ENCODE measurements at regions not wholly inside any gene's neighbourhood (a gene's known extent, or its start where the extent isn't known, plus 50 kb on each side); places are given as distances from the start of the nearest gene placed in this dataset.
"Not testable (repeated sequence)": the region's sequence is repeated elsewhere in the genome, so short reads cannot be mapped to it uniquely, and the experiment has no call there.

DNA sequence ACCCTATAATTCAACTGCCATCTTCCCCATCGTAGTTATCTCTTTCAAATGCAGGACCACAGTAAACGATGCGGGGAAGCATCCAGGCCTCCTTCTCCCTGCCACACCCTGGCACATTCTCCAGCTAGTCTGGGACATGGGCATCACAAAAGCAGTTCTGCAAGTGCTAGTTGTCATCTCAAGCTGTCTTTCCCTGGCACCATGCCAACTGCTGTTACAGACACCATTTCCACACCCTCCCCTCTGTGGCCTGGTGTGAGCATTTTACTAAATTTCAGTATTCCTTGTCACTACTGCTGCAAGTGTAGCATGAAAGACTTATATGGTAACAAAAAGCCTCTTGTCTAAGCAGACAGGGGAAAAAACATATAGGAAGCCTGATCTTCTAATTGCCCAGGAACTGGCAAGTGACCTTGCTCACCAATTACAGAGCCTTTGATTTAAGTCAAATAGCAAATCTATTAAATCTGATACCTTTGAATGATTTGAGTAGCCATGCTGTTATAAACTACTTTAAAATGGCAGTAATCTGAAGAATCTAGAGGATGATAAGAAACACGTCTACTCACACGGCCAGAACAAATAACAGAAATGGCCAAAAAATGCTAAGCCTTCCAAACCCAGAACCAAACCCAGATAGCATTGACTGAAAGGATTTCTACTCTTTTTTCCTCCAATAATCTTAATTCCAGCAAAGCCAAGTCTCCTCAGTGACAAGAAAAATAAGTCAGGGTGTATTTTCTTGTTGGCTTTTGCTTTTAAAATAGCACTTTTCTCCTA, 179.0 kb downstream of the NUFIP1 start:
- no peak for DNase-seq

DNA sequence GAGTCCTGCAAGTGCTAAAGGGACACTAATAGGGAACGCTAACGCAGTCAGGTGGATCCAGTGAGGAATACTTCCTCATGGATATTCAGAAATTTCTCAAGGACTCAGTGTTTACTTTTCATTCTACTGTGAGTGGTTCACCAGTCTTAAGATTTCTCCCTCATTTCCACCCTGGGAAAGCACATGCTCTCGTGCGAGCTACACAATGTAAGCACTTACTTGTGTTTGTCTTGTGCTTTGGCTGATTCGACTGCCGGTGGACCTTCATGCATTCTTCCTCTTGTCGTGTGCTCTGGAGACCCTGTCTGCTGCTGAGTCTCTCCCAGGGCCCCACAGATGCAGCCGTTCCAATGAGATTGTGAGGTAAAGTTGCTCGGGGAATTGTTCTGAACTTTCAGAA, 180.1 kb downstream of the NUFIP1 start:
- no peak for DNase-seq

DNA sequence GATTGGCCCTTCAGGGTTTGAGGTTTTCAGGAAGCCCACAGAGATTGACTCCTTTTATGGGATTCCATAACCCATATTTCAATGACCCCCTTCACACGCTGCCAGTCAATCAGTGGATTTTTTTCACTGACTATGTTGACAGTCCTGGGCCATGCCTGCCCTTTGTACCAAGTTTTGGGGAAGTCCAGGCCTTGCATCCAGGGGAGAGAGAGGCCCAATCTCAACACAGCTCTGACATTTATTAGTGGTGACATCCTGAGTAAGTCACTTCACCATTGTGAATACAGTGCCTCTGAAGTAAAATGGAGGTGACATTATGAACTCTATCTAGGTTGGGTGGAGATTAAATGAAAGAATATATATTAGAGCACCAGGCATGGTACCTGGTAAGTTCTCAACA, 181.1 kb downstream of the NUFIP1 start:
- no peak for DNase-seq

DNA sequence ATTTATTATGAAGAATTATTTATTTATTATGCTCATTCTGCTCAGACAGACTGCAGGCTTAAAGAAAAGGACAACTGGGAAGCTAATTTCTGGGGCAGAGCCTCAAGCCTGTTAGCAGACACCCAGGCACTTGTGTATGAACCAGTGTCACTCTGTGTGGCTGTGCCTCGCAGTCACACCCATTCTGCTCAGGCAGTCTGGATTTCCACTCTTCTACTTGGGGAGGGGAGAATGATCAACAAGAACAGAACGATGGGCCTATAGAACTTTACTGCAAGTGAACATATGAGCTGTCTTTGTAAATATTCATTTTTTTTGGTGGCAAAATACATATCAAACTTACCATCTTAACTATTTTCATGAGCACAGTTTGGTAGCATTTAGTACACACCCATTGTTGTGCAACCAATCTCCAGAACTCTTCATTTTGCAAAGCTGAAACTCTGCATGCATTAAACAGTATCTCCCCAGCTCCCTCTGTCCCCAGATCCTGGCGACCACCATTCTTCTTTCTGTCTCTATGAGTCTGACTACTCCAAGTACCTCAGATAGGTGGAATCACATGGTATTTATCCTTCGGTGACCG, 181.7 kb downstream of the NUFIP1 start:
- no peak for DNase-seq

DNA sequence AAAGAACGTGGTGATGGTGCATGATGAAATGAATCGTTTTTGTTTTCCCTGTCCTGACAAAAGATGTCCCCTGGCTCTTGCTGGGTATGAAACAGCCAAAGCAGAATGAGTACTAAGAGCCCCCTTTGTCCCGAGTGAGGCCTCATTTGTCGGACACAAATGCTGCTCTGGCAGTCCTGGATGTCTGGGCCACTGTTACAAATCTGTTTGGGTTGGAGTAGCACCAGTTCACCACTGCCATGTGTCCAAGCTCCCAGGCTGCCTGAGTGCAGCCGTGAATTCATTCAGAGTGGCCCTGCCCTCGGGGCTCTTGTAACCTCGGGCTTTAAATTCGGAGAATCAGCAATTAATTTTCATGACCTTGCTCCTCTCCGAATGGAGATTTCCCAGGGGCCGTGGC, 182.4 kb downstream of the NUFIP1 start:
- DNase-seq = no peak

DNA sequence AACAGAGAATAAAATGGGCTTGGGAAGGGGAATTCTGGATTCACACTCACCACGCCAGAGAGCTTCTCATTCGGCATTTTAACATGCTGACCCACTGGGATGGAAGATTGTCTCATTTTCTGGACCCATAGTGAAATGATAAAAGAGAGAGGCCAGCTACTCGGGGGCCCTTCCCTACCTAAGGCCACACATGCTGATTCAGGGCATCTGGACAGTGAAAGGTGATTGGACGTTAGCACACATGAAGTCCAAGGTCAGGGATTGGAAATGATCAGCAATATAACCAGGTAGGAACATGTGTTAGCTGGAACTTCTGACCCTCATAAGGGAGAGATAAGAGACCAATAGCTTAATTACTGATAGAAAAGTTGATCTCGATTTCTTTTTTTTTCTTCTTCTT, 183.7 kb downstream of the NUFIP1 start:
- DNase-seq = no peak

DNA sequence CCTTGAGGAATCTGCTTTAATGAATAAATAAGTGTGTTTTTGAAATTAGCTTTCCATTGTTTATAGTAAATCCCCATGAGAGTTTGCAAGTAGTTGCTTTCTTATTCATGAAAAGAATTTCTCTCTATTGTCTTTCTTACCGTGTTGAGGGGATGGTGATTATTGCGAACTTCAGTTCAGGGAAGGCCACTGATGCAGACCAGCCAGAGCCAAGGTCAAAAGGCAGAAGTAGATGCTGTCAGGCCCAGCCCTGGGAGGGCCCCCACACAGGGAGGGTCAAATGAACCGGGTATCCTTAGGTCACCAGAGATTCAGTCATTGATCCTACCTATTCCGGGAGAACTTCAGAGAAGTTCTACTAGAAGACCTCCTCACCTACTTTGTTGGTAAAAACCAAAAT, 185.9 kb downstream of the NUFIP1 start:
- DNase-seq = no peak

DNA sequence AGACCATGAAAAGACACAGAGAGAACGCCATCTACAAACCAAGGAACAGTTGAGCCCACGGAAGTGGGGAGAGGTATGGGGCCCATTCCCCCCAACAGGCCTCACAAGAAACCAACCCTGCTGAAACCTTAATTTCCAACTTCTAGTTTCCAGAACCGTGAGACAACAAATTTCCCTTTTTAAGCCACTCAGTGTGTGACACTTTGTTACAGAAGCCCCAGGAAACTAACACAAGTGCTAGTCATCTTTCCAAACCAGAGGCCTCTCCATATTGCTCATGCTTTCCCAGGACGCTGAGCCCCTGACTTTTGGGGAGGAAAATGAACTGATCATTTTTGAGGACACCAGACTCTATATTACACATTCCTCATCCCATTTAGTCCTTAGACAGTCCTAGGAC, 186.8 kb downstream of the NUFIP1 start:
- no peak for DNase-seq

DNA sequence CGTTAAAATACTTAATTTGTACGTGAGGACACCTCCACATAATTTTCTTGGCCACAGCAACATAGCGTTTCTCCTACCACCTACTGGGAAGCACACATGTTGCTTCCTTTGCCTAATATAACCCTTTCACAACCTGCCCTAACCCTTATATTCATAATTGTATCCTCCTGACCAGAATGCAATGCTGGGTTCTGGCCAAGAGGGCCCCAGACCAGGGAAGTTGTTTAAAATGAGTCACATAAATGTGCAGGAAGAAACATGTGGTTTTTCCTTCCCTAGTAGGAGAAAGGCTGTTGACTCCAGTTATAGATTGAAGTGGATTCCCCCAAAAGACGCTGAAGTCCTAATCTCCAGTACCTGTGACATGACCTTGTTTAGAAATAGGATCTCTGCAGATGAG, 187.3 kb downstream of the NUFIP1 start:
- no peak for DNase-seq

DNA sequence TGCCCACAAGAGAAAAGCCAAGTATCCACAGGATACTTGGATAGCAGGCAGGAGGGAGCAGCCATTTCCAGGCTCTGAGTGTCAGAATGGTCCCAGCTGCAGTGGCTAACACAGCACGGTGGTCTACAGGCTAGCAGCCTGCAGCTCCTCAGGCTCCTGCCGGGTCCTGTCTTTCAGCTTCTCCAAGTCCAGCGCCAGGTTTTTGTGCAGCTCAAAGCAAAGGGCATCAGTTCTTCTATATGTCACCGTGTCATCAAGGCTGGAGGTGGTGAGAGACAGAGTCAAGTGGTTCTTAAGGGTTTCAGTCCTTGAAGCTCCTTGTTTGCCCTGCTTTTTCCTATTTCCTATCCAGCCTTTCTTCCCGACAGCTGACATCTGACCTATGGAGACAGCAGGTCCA, 188.6 kb downstream of the NUFIP1 start:
- no peak for DNase-seq

DNA sequence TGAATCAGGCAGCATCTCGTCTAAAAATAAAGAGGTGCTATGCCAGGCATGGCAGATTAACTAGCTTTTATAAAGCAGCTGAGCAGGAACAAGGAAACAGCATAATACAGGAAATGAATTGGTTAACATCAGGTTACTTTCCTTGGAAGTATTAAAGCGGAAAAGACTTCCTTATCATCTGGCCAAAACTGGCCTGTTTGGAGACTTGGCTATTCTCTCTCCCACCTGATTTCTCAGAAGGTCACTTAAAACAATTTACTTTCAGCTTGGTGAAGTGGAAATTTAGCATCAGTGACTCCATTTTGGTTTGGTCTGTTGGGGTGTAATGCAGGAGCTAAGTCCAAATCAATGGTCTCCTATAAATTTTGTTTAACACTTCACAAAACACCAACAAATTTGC, 191.6 kb downstream of the NUFIP1 start:
- no peak for DNase-seq

DNA sequence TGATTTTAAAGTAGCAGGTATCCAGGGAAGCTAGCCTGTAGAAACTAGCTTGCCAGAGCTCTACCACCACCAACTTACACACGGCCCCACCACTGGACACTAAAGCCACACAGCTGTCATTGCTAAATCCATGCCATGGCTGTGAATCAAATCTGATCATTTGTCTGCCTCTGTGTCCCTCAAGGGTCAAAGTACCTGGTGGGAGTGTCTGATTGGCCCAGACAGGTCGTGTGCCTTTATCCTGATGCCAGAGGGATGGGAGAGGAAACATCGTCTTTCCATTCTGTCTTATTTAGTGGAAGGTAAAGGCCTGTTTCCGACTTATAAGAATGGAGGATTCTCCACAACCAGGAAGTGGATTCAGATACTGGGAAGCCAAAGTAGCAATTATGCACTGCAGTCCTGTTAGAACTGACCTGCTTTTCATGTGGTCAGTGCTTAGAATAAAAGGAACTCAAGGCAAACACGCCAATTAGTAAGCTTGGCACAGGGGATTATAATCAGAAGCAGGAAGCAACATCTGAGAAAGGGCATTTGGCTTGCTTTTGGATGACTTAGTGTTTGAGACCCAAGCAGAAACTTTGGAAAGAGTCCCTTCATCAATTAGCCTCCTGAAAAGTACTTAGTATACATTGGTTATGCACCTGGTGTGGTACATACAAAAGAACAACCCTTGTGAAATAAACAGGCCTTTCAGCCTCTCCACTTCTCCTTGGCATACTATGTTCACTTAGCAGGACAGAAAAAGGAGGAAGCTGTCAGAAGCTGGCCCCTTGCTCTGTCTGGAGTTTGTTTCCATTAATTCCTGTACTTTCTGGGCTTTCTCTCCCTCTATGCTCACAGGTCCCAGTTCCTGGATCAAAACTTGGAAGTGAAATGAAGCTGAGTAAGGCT, 192.4 kb downstream of the NUFIP1 start:
- DNase-seq = no peak

DNA sequence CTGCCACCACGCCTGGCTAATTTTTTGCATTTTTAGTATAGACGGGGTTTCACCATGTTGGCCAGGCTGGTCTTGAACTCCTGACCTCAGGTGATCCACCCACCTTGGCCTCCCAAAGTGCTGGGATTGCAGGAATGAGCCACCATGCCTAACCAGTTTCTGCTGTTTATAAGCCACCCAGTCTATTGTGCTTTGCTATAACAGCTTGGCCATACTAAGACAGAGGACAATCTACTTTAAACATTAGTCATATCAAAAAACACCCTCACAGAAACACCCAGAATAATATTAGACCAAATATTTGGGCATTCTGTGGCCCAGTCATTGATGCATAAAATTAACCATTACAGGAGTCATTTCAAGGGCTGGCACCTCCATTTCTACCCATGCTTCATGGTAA, 193.2 kb downstream of the NUFIP1 start:
- not testable (repeated sequence) for DNase-seq

DNA sequence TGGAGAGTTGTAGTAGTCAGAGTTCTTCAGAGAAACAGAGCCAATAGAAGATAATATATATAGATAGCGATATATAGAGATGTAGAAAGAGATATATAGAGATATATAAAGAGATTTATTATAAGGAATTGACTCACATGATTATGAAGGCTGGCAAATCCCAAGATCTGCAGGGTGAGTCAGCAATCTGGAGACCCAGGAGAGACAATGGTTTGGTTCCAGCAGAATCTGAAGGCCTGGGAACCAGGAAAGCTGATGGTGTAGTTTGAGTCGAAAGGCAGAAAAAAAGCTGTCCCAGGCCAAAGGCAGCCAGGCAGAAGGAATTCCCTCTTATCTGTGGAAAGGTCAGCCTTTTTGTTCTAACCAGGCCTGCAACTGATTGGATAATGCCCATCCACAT, 194.1 kb downstream of the NUFIP1 start:
- DNase-seq = no peak

DNA sequence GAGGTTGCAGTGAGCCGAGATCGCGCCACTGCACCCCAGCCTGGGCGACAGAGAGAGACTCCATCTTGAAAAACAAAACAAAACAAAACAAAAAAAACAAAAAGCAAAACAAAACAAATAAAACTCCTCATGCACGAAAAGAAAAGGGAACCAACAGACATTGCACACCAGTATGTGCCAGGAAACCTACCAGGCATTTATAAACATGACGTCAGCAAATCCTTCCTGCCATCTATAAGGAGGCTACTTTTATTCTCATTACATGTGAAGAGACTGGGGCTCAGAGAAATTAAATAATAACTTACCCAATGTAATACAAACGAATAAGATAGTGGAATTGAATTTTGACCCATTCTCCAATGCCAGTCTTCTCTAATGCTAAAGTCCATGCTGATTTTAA, 197.2 kb downstream of the NUFIP1 start:
- DNase-seq = no peak

DNA sequence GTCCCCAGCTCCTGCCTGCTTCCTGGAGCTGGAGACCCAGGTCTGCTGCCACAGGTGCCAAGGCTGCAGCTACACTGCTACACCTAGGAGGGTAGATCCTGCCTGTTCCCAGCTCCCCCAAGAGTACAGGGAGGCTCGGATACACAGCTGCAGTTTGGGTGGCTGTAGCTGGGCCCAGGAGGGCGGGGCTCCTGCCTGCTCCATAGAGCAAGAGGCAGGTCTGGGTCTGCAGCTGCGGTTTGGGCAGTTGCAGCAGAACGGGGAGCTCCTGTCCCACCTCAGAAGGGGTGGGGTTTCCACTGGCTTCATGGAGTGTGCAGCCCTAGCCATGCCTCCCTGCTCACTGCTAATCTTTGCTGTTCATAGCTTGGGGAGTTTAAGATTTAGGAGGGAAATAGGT, 199.0 kb downstream of the NUFIP1 start:
- no peak for DNase-seq

DNA sequence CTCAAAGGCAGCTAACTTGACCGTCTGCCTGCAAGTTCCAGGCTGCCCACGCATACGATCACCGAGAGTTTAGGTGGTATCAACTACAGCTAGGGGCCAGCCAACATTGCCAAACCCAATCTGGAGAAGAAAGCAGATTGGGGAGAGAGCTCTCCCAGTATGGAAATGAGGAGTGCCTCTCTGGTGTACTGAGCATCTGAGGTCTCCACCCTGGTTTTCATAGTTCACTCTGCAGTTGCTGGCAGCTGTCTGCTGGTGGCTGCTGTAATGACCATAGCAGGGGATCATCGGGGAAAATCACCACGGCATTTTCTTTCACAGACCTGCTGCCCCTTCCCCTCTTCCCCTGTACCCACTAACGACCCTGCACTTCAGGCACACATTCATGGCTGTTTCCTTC, 201.7 kb downstream of the NUFIP1 start:
- DNase-seq = no peak

DNA sequence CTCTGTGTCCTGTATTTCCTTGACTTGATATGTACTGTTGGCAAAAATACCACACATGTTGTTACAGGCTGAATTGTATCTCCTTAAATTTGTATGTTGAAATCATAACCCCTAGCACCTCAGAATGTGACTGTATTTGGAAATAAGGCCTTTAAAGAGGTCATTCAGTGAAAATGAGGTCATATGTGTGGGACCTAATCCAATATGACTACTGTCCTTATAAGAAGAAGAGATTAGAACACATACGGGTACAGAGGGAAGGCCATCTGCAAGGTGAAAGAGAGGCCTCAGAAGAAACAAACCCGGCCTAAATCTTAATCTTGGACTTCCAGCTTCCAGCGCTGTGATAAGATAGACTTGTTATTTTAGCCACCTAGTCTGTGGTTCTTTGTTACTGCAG, 202.5 kb downstream of the NUFIP1 start:
- DNase-seq = no peak

DNA sequence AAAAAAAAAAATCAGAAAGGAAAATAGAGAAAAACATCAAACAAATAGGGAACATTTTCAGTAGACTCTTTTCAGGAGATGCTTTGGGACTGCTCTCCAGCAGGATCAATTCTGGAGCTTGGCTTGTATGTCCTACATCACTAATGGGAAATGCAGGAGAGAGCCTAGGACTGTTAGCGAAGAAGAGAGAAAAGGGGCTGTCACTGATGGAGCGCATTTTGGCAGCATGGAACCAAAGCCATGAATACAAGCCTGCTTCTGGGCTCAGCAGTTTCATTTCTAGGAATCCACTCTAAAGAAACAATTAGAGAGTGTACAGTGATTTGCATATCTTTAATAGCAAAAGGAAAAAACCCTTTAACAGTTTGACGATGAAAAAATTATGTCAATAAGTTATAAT, 203.9 kb downstream of the NUFIP1 start:
- no peak for DNase-seq

DNA sequence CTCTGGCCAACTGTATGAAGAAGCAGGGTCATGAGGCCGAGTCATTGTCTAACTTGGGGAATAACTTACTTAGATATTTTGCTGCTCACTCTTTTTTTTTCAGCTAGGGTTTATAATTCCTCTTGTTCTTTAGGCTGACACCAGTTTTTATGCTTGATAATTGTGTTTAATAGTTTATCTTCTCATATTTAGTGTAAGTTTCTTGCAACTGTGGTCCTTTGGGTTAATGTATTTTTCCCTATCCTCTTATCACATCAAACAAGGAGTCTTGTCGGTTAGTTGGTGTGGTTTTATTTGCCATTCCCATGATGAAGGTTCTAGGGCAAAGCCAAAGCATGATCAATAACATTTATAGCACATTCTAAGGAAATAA, 204.6 kb downstream of the NUFIP1 start:
- DNase-seq = no peak

DNA sequence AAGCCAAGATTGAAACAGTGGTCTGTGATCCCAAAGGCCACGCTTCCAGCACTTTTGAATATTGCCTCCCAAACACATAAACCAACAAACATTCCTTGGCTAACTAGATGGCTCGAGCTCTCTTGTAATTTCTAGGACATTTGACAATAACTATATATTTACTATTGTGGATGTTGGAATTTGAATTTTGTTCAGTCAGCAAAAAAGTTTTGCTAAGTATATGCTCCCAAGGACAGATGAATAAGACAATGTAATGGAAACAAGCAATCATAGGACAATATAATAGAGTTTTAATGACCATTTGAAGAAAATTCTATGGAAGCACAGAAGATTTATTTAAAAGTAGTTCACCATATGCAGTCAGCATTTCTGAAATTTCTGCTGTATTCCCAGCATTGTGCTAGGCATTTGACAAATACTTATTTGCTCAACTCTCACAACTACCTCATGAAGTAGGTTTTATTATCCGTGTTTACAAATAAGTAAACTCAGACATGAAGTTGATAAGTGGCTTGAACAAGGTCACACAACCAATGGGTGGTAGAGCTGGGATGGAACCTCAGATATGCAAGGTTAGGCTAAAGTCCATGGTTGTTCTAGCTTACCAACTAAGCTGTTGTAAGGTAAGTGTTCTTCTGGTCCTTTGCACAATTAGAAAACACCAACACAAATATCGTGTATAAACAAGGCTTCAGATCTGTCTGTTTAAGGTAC, 205.1 kb downstream of the NUFIP1 start:
- DNase-seq = no peak

DNA sequence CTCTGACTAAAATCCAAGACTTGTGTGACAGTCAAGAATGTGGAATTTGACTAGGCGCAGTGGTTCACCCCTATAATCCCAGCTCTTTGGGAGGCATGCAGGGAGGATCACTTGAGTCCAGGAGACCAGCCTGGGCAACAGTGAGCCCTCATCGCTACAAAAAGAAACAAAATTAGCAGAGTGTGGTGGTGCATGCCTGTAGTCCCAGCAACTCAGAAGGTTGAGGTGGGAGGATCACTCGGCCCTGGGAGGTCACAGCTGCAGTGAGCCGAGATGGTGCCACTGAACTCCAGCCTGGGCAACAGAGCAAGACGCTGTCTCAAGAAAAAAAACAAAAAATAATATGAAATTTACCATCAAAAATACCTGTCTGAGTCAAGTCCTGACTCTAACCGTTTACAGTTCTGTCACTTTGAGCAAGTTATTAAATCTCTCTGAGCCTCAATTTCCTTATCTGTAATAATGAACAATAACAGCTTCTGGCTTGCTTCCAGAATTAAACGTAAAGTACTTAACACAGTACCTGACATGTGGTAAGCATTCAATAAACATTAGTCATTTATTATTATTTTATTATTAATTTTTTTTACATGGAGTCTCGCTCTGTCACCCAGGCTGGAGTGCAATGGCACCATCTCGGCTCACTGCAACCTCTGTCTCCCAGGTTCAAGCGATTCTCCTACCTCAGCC, 204.6 kb upstream of the TSC22D1 start:
- DNase-seq = no peak

Measured in NCI-H1436 treated with DMSO at 0.1 percent for 48 hours (cell line).